NCI-H2081 (cell line): ENCODE measurements at regions not wholly inside any gene's neighbourhood (a gene's known extent, or its start where the extent isn't known, plus 50 kb on each side); places are given as distances from the start of the nearest gene placed in this dataset.
"Not testable (repeated sequence)": the region's sequence is repeated elsewhere in the genome, so short reads cannot be mapped to it uniquely, and the experiment has no call there.

Source experiments
- DNase-seq, 2 experiments: peaks; one replicate each; lab custom pipeline; 2025; lab: John Stamatoyannopoulos, UW

- DNase-seq: no peak
Observed at GRCh38 chr5:1652873-1653697, 129.3 kb upstream of the LPCAT1 start.

- no peak for DNase-seq
Observed at GRCh38 chr5:1651971-1652872, 128.5 kb upstream of the LPCAT1 start.

- DNase-seq: no peak
Observed at GRCh38 chr5:1651250-1651649, 127.5 kb upstream of the LPCAT1 start.

- DNase-seq: no peak
Observed at GRCh38 chr5:1649554-1649953, 125.8 kb upstream of the LPCAT1 start.

GRCh38 chr5:1648806-1649205 lies 125.0 kb upstream of the LPCAT1 start:
- no peak for DNase-seq

GRCh38 chr5:1647580-1647979 lies 123.8 kb upstream of the LPCAT1 start:
- DNase-seq: no peak

GRCh38 chr5:1644810-1645571 lies 121.2 kb upstream of the LPCAT1 start:
- DNase-seq: peak; percentile 90 to 93

GRCh38 chr5:1644393-1644809 lies 120.6 kb upstream of the LPCAT1 start:
- not testable (repeated sequence) for DNase-seq

GRCh38 chr5:1643651-1644392 lies 120.1 kb upstream of the LPCAT1 start:
- DNase-seq: no peak

- no peak for DNase-seq
Observed at GRCh38 chr5:1642621-1643061, 118.9 kb upstream of the LPCAT1 start.

- no peak for DNase-seq
Observed at GRCh38 chr5:1642221-1642620, 118.5 kb upstream of the LPCAT1 start.

GRCh38 chr5:1641560-1642166 lies 117.9 kb upstream of the LPCAT1 start:
- peak; percentile 94 to 96 for DNase-seq

- DNase-seq: no peak
Observed at GRCh38 chr5:1641041-1641440, 117.3 kb upstream of the LPCAT1 start.

- no peak for DNase-seq
Observed at GRCh38 chr5:1640421-1640881, 116.7 kb upstream of the LPCAT1 start.

- no peak for DNase-seq
Observed at GRCh38 chr5:1639757-1640156, 116.0 kb upstream of the LPCAT1 start.

- no peak for DNase-seq
Observed at GRCh38 chr5:1638658-1639400, 115.1 kb upstream of the LPCAT1 start.

GRCh38 chr5:1637639-1638481 lies 114.1 kb upstream of the LPCAT1 start:
- DNase-seq: no peak

GRCh38 chr5:1636981-1637638 lies 113.3 kb upstream of the LPCAT1 start:
- no peak for DNase-seq
